ENCODE measurements at regions not wholly inside any gene's neighbourhood (a gene's known extent, or its start where the extent isn't known, plus 50 kb on each side); places are given as distances from the start of the nearest gene placed in this dataset.

GRCh38 chr4:112058433-112058832 lies 86.8 kb upstream of the FAM241A start:
- TF ChIP-seq TAF1 (IDR thresholded peaks at IDR 0.05; ENCODE audit: low read depth, low read length) (no peak), POLR2A (IDR thresholded peaks at IDR 0.05; ENCODE audit: low read depth, low read length) (no peak), SPI1 (IDR thresholded peaks at IDR 0.05; ENCODE audit: low read depth, low read length) (no peak)
